SK-N-SH (cell line): ENCODE measurements at regions not wholly inside any gene's neighbourhood (a gene's known extent, or its start where the extent isn't known, plus 50 kb on each side); places are given as distances from the start of the nearest gene placed in this dataset.

Source experiments
- CTCF ChIP-seq: fragments of 200-600 bp; sonication (generic); IDR thresholded peaks from 2 replicates; pipeline ENCODE4 v1.6.1; 2017; ENCODE audit warnings: antibody characterized with exemption, mild to moderate bottlenecking, moderate library complexity
- EP300 ChIP-seq, 2 experiments: IDR thresholded peaks; 2 replicates each; pipeline versions ENCODE4 v1.4.0 to v1.6.1; 2012; ENCODE audit warnings: borderline replicate concordance in 1 of 2, low read depth in 1 of 2, low read length in 1 of 2
- GABPA ChIP-seq: IDR thresholded peaks from 2 replicates; pipeline ENCODE4 v1.4.0; 2012; ENCODE audit warnings: low read depth, mild to moderate bottlenecking
- MXI1 ChIP-seq: IDR thresholded peaks from 2 replicates; pipeline ENCODE4 v1.6.1; 2012; ENCODE audit warnings: mild to moderate bottlenecking, low read depth, low read length, improper control_type of control experiment
- POLR2AphosphoS5 ChIP-seq: IDR thresholded peaks from 2 replicates; pipeline ENCODE4 v1.6.1; 2012; ENCODE audit warnings: low read depth, low read length

- TF ChIP-seq MXI1, result no peak
- TF ChIP-seq CTCF, result no peak
- no peak for TF ChIP-seq POLR2AphosphoS5
- no peak for TF ChIP-seq EP300 (IDR thresholded peaks at IDR 0.05; ENCODE audit: borderline replicate concordance in 1 of 2, low read depth in 1 of 2, low read length in 1 of 2)
- no peak for TF ChIP-seq GABPA
These were observed 362.6 kb downstream of the CD109 start for GRCh38 chr6:74058606-74059005.
